K562 (cell line): ENCODE measurements at regions not wholly inside any gene's neighbourhood (a gene's known extent, or its start where the extent isn't known, plus 50 kb on each side); places are given as distances from the start of the nearest gene placed in this dataset.

Source experiments
- ATAC-seq: fragments of 200-7000 bp; cut with Tn5 transposase; 3 replicates; pipeline ENCODE4 v1.9.1; 2020; ENCODE audit warnings: moderate library complexity
- BruUV-seq: library from RNA; stranded (reverse); fragments of 400-500 nt; replicated peaks from 2 replicates; lab custom pipeline; 2021; lab: Mats Ljungman, UMichigan
- CTCF ChIA-PET: fragments of 300-600 bp; formaldehyde crosslinking; extraction: SDS; loops from one replicate; lab custom pipeline; 2021; ENCODE audit warnings: low intra/inter-chr PET ratio; lab: Yijun Ruan, JAX
- POLR2A ChIA-PET: fragments of 300-600, 350-650 bp; sonication (Branson Sonifier 250); formaldehyde crosslinking; extraction: SDS; loops from one replicate; lab custom pipeline; 2021; ENCODE audit warnings: antibody characterized with exemption, inconsistent platforms; lab: Yijun Ruan, JAX
- DNase-seq, 4 experiments: peaks; one replicate each; pipeline versions ENCODE4 v3.0.0 to v3.0.0-alpha.2; 2011 to 2018; ENCODE audit warnings: low spot score in 3 of 4, mixed read lengths in 3 of 4; ENCODE audit errors: extremely low read depth in 1 of 4
- FAIRE-seq: peaks from 2 replicates; lab custom pipeline; 2011; peaks lifted over from hg19 to GRCh38; lab: Jason Lieb, UNC
- H2AFZ ChIP-seq: 2 replicates; pipeline ENCODE4 v1.6.0; 2011; ENCODE audit warnings: low read depth, low read length, control low read depth, inconsistent platforms
- H3K27ac ChIP-seq: fragments of 200-600 bp; 3 replicates; pipeline ENCODE4 v1.8.0; 2011; ENCODE audit warnings: low read depth, mild to moderate bottlenecking, control low read depth, inconsistent platforms, low read length, moderate library complexity, mixed read lengths; ENCODE audit errors: extremely low read depth
- H3K27me3 ChIP-seq, 2 experiments: fragments of 300-600 bp in 1 of 2; 2 replicates in 1 of 2; 3 replicates in 1 of 2; pipeline versions ENCODE4 v1.6.0 to v1.8.0; 2011; ENCODE audit warnings: inconsistent platforms in 2 of 2, low read length in 2 of 2, mild to moderate bottlenecking in 1 of 2, mixed read lengths in 1 of 2, moderate library complexity in 1 of 2; ENCODE audit not compliant: control insufficient read depth in 2 of 2, insufficient read depth in 2 of 2
- H3K36me3 ChIP-seq: fragments of 300-600 bp; 3 replicates; pipeline ENCODE4 v1.8.0; 2011; ENCODE audit warnings: mild to moderate bottlenecking, low read length, inconsistent platforms; ENCODE audit not compliant: control insufficient read depth, insufficient read depth
- H3K4me1 ChIP-seq, 2 experiments: fragments of 200-600 bp in 1 of 2; replicated peaks in 1 of 2; 2 replicates in 1 of 2; 3 replicates in 1 of 2; pipeline versions ENCODE4 v1.5.1 to v1.8.0; 2011; ENCODE audit warnings: inconsistent platforms in 2 of 2, low read length in 2 of 2, mild to moderate bottlenecking in 1 of 2, mixed read lengths in 1 of 2, moderate library complexity in 1 of 2; ENCODE audit not compliant: control insufficient read depth in 2 of 2, insufficient read depth in 2 of 2
- H3K4me2 ChIP-seq: 2 replicates; pipeline ENCODE4 v1.6.1; 2011; ENCODE audit warnings: low read length, control low read depth, inconsistent platforms, mixed read lengths; ENCODE audit not compliant: insufficient read depth
- H3K4me3 ChIP-seq: fragments of 200-600 bp; sonication (generic), shearing (Covaris generic); 2 replicates; pipeline ENCODE4 v1.5.1; 2016; ENCODE audit warnings: control low read depth, inconsistent platforms
- H3K79me2 ChIP-seq: fragments of 200-600 bp; 3 replicates; pipeline ENCODE4 v1.8.0; 2011; ENCODE audit warnings: low read length, inconsistent platforms; ENCODE audit not compliant: control insufficient read depth, insufficient read depth
- H3K9ac ChIP-seq, 2 experiments: 2 replicates each; pipeline versions ENCODE4 v1.6.0 to v1.6.1; 2011; ENCODE audit warnings: low read depth in 2 of 2, low read length in 2 of 2, control low read depth in 1 of 2, inconsistent platforms in 1 of 2, mild to moderate bottlenecking in 1 of 2, mixed read lengths in 1 of 2; ENCODE audit not compliant: insufficient read depth in 1 of 2
- H3K9me1 ChIP-seq: one replicate; pipeline ENCODE4 v1.6.0; 2011; ENCODE audit warnings: inconsistent platforms, mild to moderate bottlenecking, low read length, moderate library complexity; ENCODE audit not compliant: control insufficient read depth, insufficient read depth
- H3K9me3 ChIP-seq: replicated peaks from 2 replicates; pipeline ENCODE4 v1.5.1; 2011; ENCODE audit warnings: low read depth, low read length, inconsistent platforms; ENCODE audit not compliant: control insufficient read depth, insufficient read depth
- H4K20me1 ChIP-seq: replicated peaks from 2 replicates; pipeline ENCODE4 v1.6.1; 2011; ENCODE audit warnings: low read length, inconsistent platforms, mixed read lengths; ENCODE audit not compliant: control insufficient read depth, insufficient read depth
- CREBBP ChIP-seq: IDR thresholded peaks from one replicate; pipeline ENCODE4 v1.6.1; 2012; ENCODE audit warnings: low read depth, mild to moderate bottlenecking, control low read depth, inconsistent platforms, low read length
- WGBS: fragments of 100-300 bp; shearing (Covaris generic); methylation state at CpG from one replicate; pipeline ENCODE4 v1.1.6; 2016; ENCODE audit warnings: low coverage, mixed read lengths; ENCODE audit not compliant: insufficient coverage; ENCODE audit errors: missing lambda C conversion rate; 5-methylcytosine and 5-hydroxymethylcytosine counted together
- in situ Hi-C: fragments of 300-500 bp; cut with MboI; formaldehyde crosslinking; loops from 4 replicates; pipeline ENCODE4 v1.15.0; 2018; ENCODE audit warnings: inconsistent platforms, mixed read lengths
- intact Hi-C: fragments of 100-400 bp; cut with micrococcal nuclease; formaldehyde crosslinking; loops from 2 replicates; pipeline ENCODE4 v1.14.2; 2022
- TF ChIP-seq, protein P1 (sequence below): fragments of 450-650 bp; conservative IDR thresholded peaks from 2 replicates; pipeline ENCODE4 v1.6.1; 2016; ENCODE audit warnings: missing genetic modification characterization, low read depth, mild to moderate bottlenecking, missing compliant biosample characterization, moderate library complexity
- TF ChIP-seq, protein P2 (sequence below): fragments of 250-450 bp; sonication (Bioruptor Pico); IDR thresholded peaks from 2 replicates; pipeline ENCODE4 v1.4.0; 2020; ENCODE audit warnings: mild to moderate bottlenecking

DNA sequence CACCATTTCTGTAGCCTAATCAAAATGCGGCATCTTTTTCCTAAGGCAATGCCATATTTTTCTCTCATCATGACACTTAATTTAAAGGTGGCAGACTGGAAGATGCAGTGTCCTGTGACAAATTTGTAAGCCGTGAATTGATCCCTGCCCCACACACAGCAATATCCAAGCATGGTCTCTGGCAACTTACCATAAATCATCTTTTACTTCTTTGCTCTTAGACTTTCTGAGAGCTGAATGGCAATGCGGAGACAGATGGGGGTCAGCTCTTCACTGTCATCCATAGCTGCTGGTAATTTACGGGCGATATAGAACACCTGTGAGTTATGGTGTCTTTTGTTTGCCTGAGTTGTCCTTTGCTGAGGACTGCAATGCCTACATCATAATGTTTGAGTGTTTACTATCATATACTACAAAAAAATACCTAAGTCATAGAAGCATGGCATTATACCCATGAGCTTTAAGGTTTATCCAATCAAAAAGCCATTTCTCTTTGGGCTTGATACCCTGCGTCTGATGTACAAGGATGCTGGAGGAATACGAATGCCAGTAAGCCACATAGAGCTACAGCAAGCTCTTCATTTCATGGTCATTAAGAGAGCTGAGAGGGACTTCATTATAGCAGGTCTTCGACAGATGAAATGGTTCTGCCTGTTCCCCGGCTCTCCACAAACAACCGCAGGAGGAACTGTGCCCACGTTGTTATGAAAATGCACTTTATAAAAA is 148.1 kb downstream of the TRIML1 start (continued):
- TF ChIP-seq, protein P1, sequence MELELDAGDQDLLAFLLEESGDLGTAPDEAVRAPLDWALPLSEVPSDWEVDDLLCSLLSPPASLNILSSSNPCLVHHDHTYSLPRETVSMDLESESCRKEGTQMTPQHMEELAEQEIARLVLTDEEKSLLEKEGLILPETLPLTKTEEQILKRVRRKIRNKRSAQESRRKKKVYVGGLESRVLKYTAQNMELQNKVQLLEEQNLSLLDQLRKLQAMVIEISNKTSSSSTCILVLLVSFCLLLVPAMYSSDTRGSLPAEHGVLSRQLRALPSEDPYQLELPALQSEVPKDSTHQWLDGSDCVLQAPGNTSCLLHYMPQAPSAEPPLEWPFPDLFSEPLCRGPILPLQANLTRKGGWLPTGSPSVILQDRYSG = no peak

DNA sequence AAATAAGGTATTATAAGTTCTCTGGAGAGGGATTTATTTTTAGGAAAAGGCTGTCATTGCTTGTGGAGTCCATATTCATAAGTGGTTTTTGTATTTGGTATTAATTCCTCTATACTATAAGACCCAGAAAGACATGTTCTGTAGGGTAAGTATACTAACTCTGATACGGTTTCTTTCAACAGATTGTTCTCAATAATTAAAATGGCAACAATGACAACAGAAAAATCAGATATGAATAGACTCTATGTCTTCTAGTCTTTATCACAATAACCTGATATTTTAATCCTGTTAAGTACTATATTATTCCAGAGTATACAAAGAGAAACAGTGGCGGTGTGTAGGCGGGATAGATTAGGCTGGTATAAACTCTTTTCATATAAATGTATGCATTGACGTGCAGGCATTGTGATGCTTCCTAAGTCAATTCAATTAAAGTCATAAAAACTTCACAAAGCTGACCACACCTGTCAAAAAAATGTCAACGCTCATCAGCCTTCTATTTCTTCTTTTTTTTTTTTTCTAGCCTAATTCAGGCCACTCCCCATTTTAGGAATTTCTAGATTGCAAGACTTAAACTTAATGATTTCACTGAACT is 150.4 kb downstream of the TRIML1 start:
- ChIA-PET POLR2A (no interaction called here), CTCF (no interaction called here)
- DNase-seq (no peak), FAIRE-seq (no peak), ATAC-seq (no peak)
- Histone ChIP-seq H4K20me1 (no peaks in the 10 kb centered on the region), H3K4me2 (no peak overlapping the region), H3K27me3 (no peaks in the 10 kb centered on the region), H3K9me3 (no peaks in the 10 kb centered on the region), H3K79me2 (no peaks in the 10 kb centered on the region), H3K27ac (no peak overlapping the region), H2AFZ (no peak overlapping the region), H3K9me1 (no peaks in the 10 kb centered on the region), H3K4me1 (no peaks in the 10 kb centered on the region), H3K9ac (no peak overlapping the region), H3K36me3 (no peaks in the 10 kb centered on the region), H3K4me3 (no peak overlapping the region)
- BruUV-seq = no TSS peak
- in situ Hi-C loops (no loop called here), intact Hi-C loops (no loop called here)
- 0% methylated on average over 5 of the region's 5 CpGs for WGBS
- TF ChIP-seq, protein P2, sequence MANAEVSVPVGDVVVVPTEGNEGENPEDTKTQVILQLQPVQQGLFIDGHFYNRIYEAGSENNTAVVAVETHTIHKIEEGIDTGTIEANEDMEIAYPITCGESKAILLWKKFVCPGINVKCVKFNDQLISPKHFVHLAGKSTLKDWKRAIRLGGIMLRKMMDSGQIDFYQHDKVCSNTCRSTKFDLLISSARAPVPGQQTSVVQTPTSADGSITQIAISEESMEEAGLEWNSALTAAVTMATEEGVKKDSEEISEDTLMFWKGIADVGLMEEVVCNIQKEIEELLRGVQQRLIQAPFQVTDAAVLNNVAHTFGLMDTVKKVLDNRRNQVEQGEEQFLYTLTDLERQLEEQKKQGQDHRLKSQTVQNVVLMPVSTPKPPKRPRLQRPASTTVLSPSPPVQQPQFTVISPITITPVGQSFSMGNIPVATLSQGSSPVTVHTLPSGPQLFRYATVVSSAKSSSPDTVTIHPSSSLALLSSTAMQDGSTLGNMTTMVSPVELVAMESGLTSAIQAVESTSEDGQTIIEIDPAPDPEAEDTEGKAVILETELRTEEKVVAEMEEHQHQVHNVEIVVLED = no peak
- no peak for TF ChIP-seq CREBBP
